ENCODE measurements at regions not wholly inside any gene's neighbourhood (a gene's known extent, or its start where the extent isn't known, plus 50 kb on each side); places are given as distances from the start of the nearest gene placed in this dataset.

GRCh38 chr3:195011231-195011834 lies 259.6 kb downstream of the XXYLT1 start:
- no peak for DNase-seq (ENCODE audit: low read depth)
- TF ChIP-seq CTCF (IDR thresholded peaks at IDR 0.05; ENCODE audit: insufficient read depth, low read depth, low read length) = no peak
- no peak overlapping the region for H3K4me3 ChIP-seq (ENCODE audit: low read depth, low read length)

- no peak for TF ChIP-seq CTCF (IDR thresholded peaks at IDR 0.05; ENCODE audit: insufficient read depth, low read depth, low read length)
- no peak overlapping the region for H3K4me3 ChIP-seq (ENCODE audit: low read depth, low read length)
- DNase-seq (ENCODE audit: low read depth) = no peak
Observed at GRCh38 chr3:195012100-195012499, 258.9 kb downstream of the XXYLT1 start.

- no peak for TF ChIP-seq CTCF (IDR thresholded peaks at IDR 0.05; ENCODE audit: insufficient read depth, low read depth, low read length)
- no peak overlapping the region for H3K4me3 ChIP-seq (ENCODE audit: low read depth, low read length)
- DNase-seq (ENCODE audit: low read depth) = no peak
Observed at GRCh38 chr3:195012571-195012970, 258.4 kb downstream of the XXYLT1 start.

GRCh38 chr3:195013411-195014361 lies 257.3 kb downstream of the XXYLT1 start:
- DNase-seq (ENCODE audit: low read depth) = peak; percentile 13
- no peak overlapping the region for H3K4me3 ChIP-seq (ENCODE audit: low read depth, low read length)
- TF ChIP-seq CTCF (IDR thresholded peaks at IDR 0.05; ENCODE audit: insufficient read depth, low read depth, low read length) = no peak

GRCh38 chr3:195015021-195015420 lies 255.9 kb downstream of the XXYLT1 start:
- peak; percentile 56 for DNase-seq (ENCODE audit: low read depth)
- H3K4me3 ChIP-seq (ENCODE audit: low read depth, low read length) = no peak overlapping the region
- TF ChIP-seq CTCF (IDR thresholded peaks at IDR 0.05; ENCODE audit: insufficient read depth, low read depth, low read length) = no peak

- TF ChIP-seq CTCF (IDR thresholded peaks at IDR 0.05; ENCODE audit: insufficient read depth, low read depth, low read length) = no peak
Observed at GRCh38 chr3:195017151-195017550, 253.8 kb downstream of the XXYLT1 start.

More at GRCh38 chr3:195017151-195017550, 253.8 kb downstream of the XXYLT1 start:
- H3K4me3 ChIP-seq (ENCODE audit: low read depth, low read length) = no peak overlapping the region
- no peak for DNase-seq (ENCODE audit: low read depth)
